Karpas-422 (cell line): ENCODE measurements at regions not wholly inside any gene's neighbourhood (a gene's known extent, or its start where the extent isn't known, plus 50 kb on each side); places are given as distances from the start of the nearest gene placed in this dataset.
A peak's percentile ranks its signal among the peaks of the same experiment; 100 is the strongest.

Source experiments
- DNase-seq: peaks from one replicate; pipeline ENCODE4 v3.0.0-alpha.2; 2015
- H2AFZ ChIP-seq: fragments of 200-600 bp; sonication (generic); 2 replicates; pipeline ENCODE4 v1.6.1; 2014; ENCODE audit warnings: antibody characterized with exemption, low read length, mixed read lengths
- H3K27ac ChIP-seq: fragments of 200-600 bp; sonication (generic); 2 replicates; pipeline ENCODE4 v1.5.1; 2014; ENCODE audit warnings: mild to moderate bottlenecking, low read length, moderate library complexity
- H3K27me3 ChIP-seq: fragments of 200-600 bp; sonication (generic); 2 replicates; pipeline ENCODE4 v1.6.1; 2014; ENCODE audit warnings: low read length, mixed read lengths
- H3K36me3 ChIP-seq: fragments of 200-600 bp; sonication (generic); 2 replicates; pipeline ENCODE4 v1.6.1; 2014; ENCODE audit warnings: low read length, mixed read lengths; ENCODE audit not compliant: insufficient read depth
- H3K4me1 ChIP-seq: fragments of 200-600 bp; sonication (generic); 2 replicates; pipeline ENCODE4 v1.6.1; 2014; ENCODE audit warnings: mild to moderate bottlenecking, low read length, mixed read lengths
- H3K4me2 ChIP-seq: fragments of 200-600 bp; sonication (generic); 2 replicates; pipeline ENCODE4 v1.6.1; 2014; ENCODE audit warnings: low read length, low read depth, mild to moderate bottlenecking; ENCODE audit not compliant: poor library complexity, severe bottlenecking
- H3K4me3 ChIP-seq: fragments of 200-600 bp; sonication (generic); 2 replicates; pipeline ENCODE4 v1.5.1; 2014; ENCODE audit warnings: mild to moderate bottlenecking, antibody characterized with exemption, low read length, mixed read lengths
- H3K79me2 ChIP-seq: fragments of 200-600 bp; sonication (generic); 2 replicates; pipeline ENCODE4 v1.6.1; 2014; ENCODE audit warnings: mild to moderate bottlenecking, low read length, mixed read lengths
- H3K9ac ChIP-seq: fragments of 200-600 bp; sonication (generic); 2 replicates; pipeline ENCODE4 v1.6.0; 2014; ENCODE audit warnings: low read length
- H3K9me2 ChIP-seq: fragments of 200-600 bp; sonication (generic), shearing (Covaris generic); replicated peaks from 2 replicates; pipeline ENCODE4 v1.6.0; 2014; ENCODE audit warnings: mild to moderate bottlenecking, low read length, moderate library complexity; ENCODE audit not compliant: insufficient read depth
- H3K9me3 ChIP-seq: fragments of 300-700, 200-600 bp; sonication (generic); 2 replicates; pipeline ENCODE4 v1.6.1; 2014; ENCODE audit warnings: low read length, mixed read lengths
- H4K20me1 ChIP-seq: fragments of 200-600 bp; sonication (generic); 2 replicates; pipeline ENCODE4 v1.6.1; 2014; ENCODE audit warnings: mild to moderate bottlenecking, antibody characterized with exemption, low read length, low read depth; ENCODE audit not compliant: insufficient read depth

GRCh38 chr6:169139179-169139971, 114.3 kb downstream of the THBS2 start:
- Histone ChIP-seq H3K79me2 (no peaks in the 10 kb centered on the region), H4K20me1 (no peaks in the 10 kb centered on the region), H3K27ac (no peak overlapping the region), H3K27me3 (no peaks in the 10 kb centered on the region), H2AFZ (no peak overlapping the region), H3K36me3 (no peaks in the 10 kb centered on the region), H3K4me2 (no peak overlapping the region), H3K4me1 (no peaks in the 10 kb centered on the region), H3K9ac (no peak overlapping the region), H3K4me3 (no peak overlapping the region), H3K9me2 (no peaks in the 10 kb centered on the region), H3K9me3 (no peaks in the 10 kb centered on the region)
- no peak for DNase-seq

GRCh38 chr6:169132352-169132940, 121.2 kb downstream of the THBS2 start:
- no peaks in the 10 kb centered on the region for H3K36me3 ChIP-seq
- H3K79me2 ChIP-seq = no peaks in the 10 kb centered on the region
- H3K9me2 ChIP-seq = no peaks in the 10 kb centered on the region; the same call in 1 of the 2 replicates
- no peaks in the 10 kb centered on the region for H3K27me3 ChIP-seq
- no peaks in the 10 kb centered on the region for H4K20me1 ChIP-seq
- no peak overlapping the region for H3K4me3 ChIP-seq
- H3K4me1 ChIP-seq = no peaks in the 10 kb centered on the region
- no peak for DNase-seq
- no peak overlapping the region for H3K4me2 ChIP-seq
- H3K9me3 ChIP-seq = no peaks in the 10 kb centered on the region
- no peak overlapping the region for H2AFZ ChIP-seq
- no peak overlapping the region for H3K27ac ChIP-seq
- H3K9ac ChIP-seq = no peak overlapping the region

- Histone ChIP-seq H3K9ac (no peak overlapping the region), H2AFZ (no peak overlapping the region), H3K4me3 (no peak overlapping the region), H3K27me3 (no peaks in the 10 kb centered on the region), H3K4me1 (no peaks in the 10 kb centered on the region), H3K36me3 (no peaks in the 10 kb centered on the region), H3K9me2 (no peaks in the 10 kb centered on the region; the same call in 1 of the 2 replicates), H3K4me2 (no peak overlapping the region), H3K27ac (no peak overlapping the region), H3K79me2 (no peaks in the 10 kb centered on the region), H3K9me3 (no peaks in the 10 kb centered on the region), H4K20me1 (no peaks in the 10 kb centered on the region)
- DNase-seq = no peak
These were observed 122.3 kb downstream of the THBS2 start for GRCh38 chr6:169131390-169131789.

- Histone ChIP-seq H3K27me3 (no peaks in the 10 kb centered on the region), H3K4me1 (no peaks in the 10 kb centered on the region), H3K27ac (no peak overlapping the region), H3K9ac (no peak overlapping the region), H3K9me2 (no peaks in the 10 kb centered on the region; the same call in 1 of the 2 replicates), H3K79me2 (no peaks in the 10 kb centered on the region), H3K4me2 (no peak overlapping the region), H4K20me1 (no peaks in the 10 kb centered on the region), H3K9me3 (no peaks in the 10 kb centered on the region), H3K4me3 (no peak overlapping the region), H2AFZ (no peak overlapping the region), H3K36me3 (no peaks in the 10 kb centered on the region)
- no peak for DNase-seq
These were observed 123.5 kb downstream of the THBS2 start for GRCh38 chr6:169130113-169130512.

- Histone ChIP-seq H3K9ac (no peak overlapping the region), H2AFZ (no peak overlapping the region), H3K4me3 (no peak overlapping the region), H3K9me2 (no peaks in the 10 kb centered on the region), H3K79me2 (no peaks in the 10 kb centered on the region), H3K27ac (no peak overlapping the region), H3K4me2 (no peak overlapping the region), H3K4me1 (no peaks in the 10 kb centered on the region), H3K36me3 (no peaks in the 10 kb centered on the region), H3K27me3 (no peaks in the 10 kb centered on the region), H4K20me1 (no peaks in the 10 kb centered on the region), H3K9me3 (no peaks in the 10 kb centered on the region)
- DNase-seq = peak; percentile 45
These were observed 132.6 kb downstream of the THBS2 start for GRCh38 chr6:169121013-169121412.

GRCh38 chr6:169119669-169120068, 134.0 kb downstream of the THBS2 start:
- no peaks in the 10 kb centered on the region for H3K4me1 ChIP-seq
- no peaks in the 10 kb centered on the region for H3K79me2 ChIP-seq
- no peak overlapping the region for H2AFZ ChIP-seq
- H3K4me3 ChIP-seq = no peak overlapping the region
- H3K9ac ChIP-seq = no peak overlapping the region
- H3K27ac ChIP-seq = no peak overlapping the region
- H3K9me3 ChIP-seq = no peaks in the 10 kb centered on the region
- H3K36me3 ChIP-seq = no peaks in the 10 kb centered on the region
- H3K9me2 ChIP-seq = no peaks in the 10 kb centered on the region
- H3K27me3 ChIP-seq = no peaks in the 10 kb centered on the region
- H3K4me2 ChIP-seq = no peak overlapping the region
- H4K20me1 ChIP-seq = no peaks in the 10 kb centered on the region
- DNase-seq = no peak

GRCh38 chr6:169118346-169118830, 135.3 kb downstream of the THBS2 start:
- no peak overlapping the region for H2AFZ ChIP-seq
- no peak overlapping the region for H3K4me3 ChIP-seq
- no peak for DNase-seq
- H3K27ac ChIP-seq = no peak overlapping the region
- no peaks in the 10 kb centered on the region for H3K9me3 ChIP-seq
- no peaks in the 10 kb centered on the region for H3K9me2 ChIP-seq
- no peak overlapping the region for H3K9ac ChIP-seq
- H3K36me3 ChIP-seq = no peaks in the 10 kb centered on the region
- no peaks in the 10 kb centered on the region for H3K79me2 ChIP-seq
- H3K27me3 ChIP-seq = no peaks in the 10 kb centered on the region
- H4K20me1 ChIP-seq = no peaks in the 10 kb centered on the region
- H3K4me2 ChIP-seq = no peak overlapping the region
- no peaks in the 10 kb centered on the region for H3K4me1 ChIP-seq

- Histone ChIP-seq H3K36me3 (no peaks in the 10 kb centered on the region), H3K9me3 (no peaks in the 10 kb centered on the region), H2AFZ (no peak overlapping the region), H3K4me2 (no peak overlapping the region), H3K4me3 (no peak overlapping the region), H3K27me3 (no peaks in the 10 kb centered on the region), H3K9me2 (no peaks in the 10 kb centered on the region), H4K20me1 (no peaks in the 10 kb centered on the region), H3K9ac (no peak overlapping the region), H3K79me2 (no peaks in the 10 kb centered on the region), H3K4me1 (no peaks in the 10 kb centered on the region; the same call in 1 of the 2 replicates), H3K27ac (no peak overlapping the region)
- DNase-seq = no peak
These were observed 136.0 kb downstream of the THBS2 start for GRCh38 chr6:169117663-169118062.
